ENCODE measurements at regions not wholly inside any gene's neighbourhood (a gene's known extent, or its start where the extent isn't known, plus 50 kb on each side); places are given as distances from the start of the nearest gene placed in this dataset.
"Not testable (repeated sequence)": the region's sequence is repeated elsewhere in the genome, so short reads cannot be mapped to it uniquely, and the experiment has no call there.

DNA sequence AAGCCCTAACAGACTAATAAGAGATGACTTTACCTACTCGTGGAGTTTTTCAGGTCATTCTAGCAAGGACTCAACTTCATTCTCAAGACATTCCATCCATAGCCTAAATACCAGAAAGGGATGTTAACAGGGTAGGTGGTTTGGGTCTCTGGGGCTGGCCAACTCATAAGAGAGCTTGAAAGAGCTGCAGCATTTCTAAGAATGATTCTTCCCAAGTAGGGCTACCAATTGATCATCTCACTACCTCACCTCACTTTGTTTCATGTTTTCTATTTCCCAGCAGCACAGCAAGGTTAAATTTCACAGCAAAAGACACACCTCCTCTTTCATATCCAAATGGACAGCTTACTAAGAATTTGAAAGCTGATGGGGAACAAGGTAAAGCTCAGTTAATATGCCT is 614.8 kb upstream of the DIPK2B start:
- DNase-seq (ENCODE audit: low read depth): no peak

- no peak for DNase-seq (ENCODE audit: low read depth)
These were observed 610.6 kb upstream of the DIPK2B start for GRCh38 chrX:45811326-45811725.

GRCh38 chrX:45807572-45808425 is 607.1 kb upstream of the DIPK2B start:
- DNase-seq (ENCODE audit: low read depth): peak; percentile 68

GRCh38 chrX:45806410-45807121 is 605.9 kb upstream of the DIPK2B start:
- peak; percentile 91 for DNase-seq (ENCODE audit: low read depth)

DNA sequence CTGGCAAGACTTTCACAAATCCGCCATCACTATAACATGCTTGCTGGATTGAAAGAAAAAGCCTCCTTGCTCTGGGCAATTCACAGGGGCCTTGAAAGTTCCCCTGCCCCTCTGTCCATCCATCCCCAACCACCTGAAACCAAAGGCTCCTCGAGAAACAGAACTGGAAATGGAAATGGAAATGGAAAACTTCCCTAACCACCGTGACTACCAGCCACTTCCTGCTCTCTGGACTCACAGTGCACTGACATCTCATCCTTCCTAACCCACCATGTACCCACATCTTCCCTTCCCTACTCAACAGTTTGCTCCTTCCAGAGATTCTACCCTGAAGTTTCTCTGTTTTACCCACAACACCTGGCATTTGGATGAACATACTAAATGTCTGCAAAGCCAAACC is 603.6 kb upstream of the DIPK2B start:
- no peak for DNase-seq (ENCODE audit: low read depth)

DNA sequence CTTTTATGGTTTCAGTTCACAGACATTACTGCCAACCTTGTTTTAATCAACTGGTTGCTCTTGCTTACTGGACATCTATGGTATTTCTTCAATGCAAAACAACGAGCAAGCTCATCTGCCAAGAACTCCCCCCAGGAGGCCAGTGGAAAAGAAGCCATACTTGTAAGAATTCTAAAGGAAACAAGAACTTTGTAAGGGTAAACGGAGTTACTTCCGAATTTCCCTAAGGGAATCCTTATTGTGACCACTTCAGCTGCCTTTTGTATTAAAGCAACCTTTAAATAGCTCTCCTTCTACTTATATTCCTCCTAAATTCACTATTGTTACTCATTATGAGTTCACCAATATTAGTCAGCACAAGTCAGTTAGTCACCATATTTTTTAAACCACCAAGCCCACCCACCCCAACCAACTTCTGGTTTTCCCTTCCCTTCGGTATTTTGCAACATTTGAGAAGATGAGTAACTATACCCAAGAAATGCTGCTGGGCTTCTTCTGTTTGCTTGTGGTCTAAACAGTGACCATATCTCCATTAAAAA is 602.8 kb upstream of the DIPK2B start:
- peak; percentile 92 for DNase-seq (ENCODE audit: low read depth)

GRCh38 chrX:45801554-45801953 is 600.9 kb upstream of the DIPK2B start:
- peak; percentile 35 for DNase-seq (ENCODE audit: low read depth)

- not testable (repeated sequence) for DNase-seq (ENCODE audit: low read depth)
These were observed 600.2 kb upstream of the DIPK2B start for GRCh38 chrX:45800746-45801453.

- DNase-seq (ENCODE audit: low read depth): no peak
These were observed 598.9 kb upstream of the DIPK2B start for GRCh38 chrX:45799576-45799975.

- DNase-seq (ENCODE audit: low read depth): no peak
These were observed 594.9 kb upstream of the DIPK2B start for GRCh38 chrX:45795546-45795945.

GRCh38 chrX:45794995-45795337 is 594.3 kb upstream of the DIPK2B start:
- no peak for DNase-seq (ENCODE audit: low read depth)

GRCh38 chrX:45794323-45794994 is 593.8 kb upstream of the DIPK2B start:
- DNase-seq (ENCODE audit: low read depth): peak; percentile 64

DNA sequence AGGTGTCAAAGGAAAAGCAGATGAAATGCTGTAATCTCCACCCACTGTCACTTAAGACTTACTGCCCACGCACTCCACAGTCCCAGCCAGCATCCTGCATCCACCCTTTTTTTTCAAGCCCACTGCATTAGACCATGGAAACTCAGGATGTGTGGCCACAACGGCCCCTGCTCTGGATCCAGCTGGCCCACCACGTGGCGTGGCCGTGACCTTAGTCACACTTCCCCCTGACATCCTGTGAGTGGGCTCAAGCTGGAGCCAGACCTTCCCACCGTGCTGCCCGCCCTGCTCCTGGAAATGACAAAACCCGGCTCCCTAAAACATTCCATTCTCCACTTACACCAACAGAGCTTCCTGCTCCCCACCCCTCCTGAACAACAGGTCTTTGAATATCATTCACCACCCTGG is 588.3 kb upstream of the DIPK2B start:
- DNase-seq (ENCODE audit: low read depth): peak; percentile 38

- DNase-seq (ENCODE audit: low read depth): no peak
These were observed 587.6 kb upstream of the DIPK2B start for GRCh38 chrX:45788315-45788714.

- DNase-seq (ENCODE audit: low read depth): no peak
These were observed 583.9 kb upstream of the DIPK2B start for GRCh38 chrX:45784590-45784989.

- no peak for DNase-seq (ENCODE audit: low read depth)
These were observed 582.3 kb upstream of the DIPK2B start for GRCh38 chrX:45783002-45783401.

GRCh38 chrX:45781901-45782553 is 581.4 kb upstream of the DIPK2B start:
- peak; percentile 76 for DNase-seq (ENCODE audit: low read depth)

DNA sequence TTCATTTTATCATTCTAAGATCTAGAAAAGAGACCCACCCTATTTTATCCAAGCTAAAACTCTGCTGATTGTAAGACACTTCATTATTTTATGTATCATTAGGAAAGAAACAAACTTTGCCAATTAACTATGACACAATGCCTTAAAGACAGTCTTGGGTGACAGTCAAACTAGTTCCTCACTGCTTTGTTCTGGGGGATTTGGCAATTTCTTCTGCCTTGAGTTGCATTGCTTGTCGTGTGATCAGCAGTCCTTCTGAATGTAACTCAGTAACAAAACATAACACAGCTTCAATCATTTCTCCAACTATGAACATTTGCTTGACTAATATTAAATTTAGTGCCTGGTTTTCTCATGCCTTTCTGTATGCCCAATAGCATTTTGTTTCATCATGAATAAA is 577.9 kb upstream of the DIPK2B start:
- DNase-seq (ENCODE audit: low read depth): no peak

- DNase-seq (ENCODE audit: low read depth): no peak
These were observed 576.7 kb upstream of the DIPK2B start for GRCh38 chrX:45777366-45777765.

GRCh38 chrX:45775468-45775867 is 574.8 kb upstream of the DIPK2B start:
- DNase-seq (ENCODE audit: low read depth): peak; percentile 90

GRCh38 chrX:45774961-45775360 is 574.3 kb upstream of the DIPK2B start:
- peak; percentile 89 for DNase-seq (ENCODE audit: low read depth)

Data from EH (cell line).